ENCODE measurements at regions not wholly inside any gene's neighbourhood (a gene's known extent, or its start where the extent isn't known, plus 50 kb on each side); places are given as distances from the start of the nearest gene placed in this dataset.

- no peak for ATAC-seq (ENCODE audit: insufficient number of reproducible peaks, low FRiP score, low read depth)
- H3K4me1 ChIP-seq (ENCODE audit: control insufficient read depth in 1 of 2, low read depth in 2 of 2): no peaks in the 10 kb centered on the region
- no peak overlapping the region for H3K27ac ChIP-seq
- no peaks in the 10 kb centered on the region for H3K27me3 ChIP-seq (replicated peaks; ENCODE audit: insufficient read depth)
- DNase-seq (ENCODE audit: low spot score): no peak
- no peaks in the 10 kb centered on the region for H3K9me3 ChIP-seq
- H3K36me3 ChIP-seq: no peaks in the 10 kb centered on the region
- no peak overlapping the region for H3K4me3 ChIP-seq
- no peak for TF ChIP-seq CTCF (IDR thresholded peaks at IDR 0.05)
Measured at GRCh38 chr6:165950316-165950715, 217.3 kb downstream of the TBXT start.

- no peaks in the 10 kb centered on the region for H3K36me3 ChIP-seq
- no peak overlapping the region for H3K4me3 ChIP-seq
- no peak for TF ChIP-seq CTCF (IDR thresholded peaks at IDR 0.05)
- no peaks in the 10 kb centered on the region for H3K9me3 ChIP-seq
- DNase-seq (ENCODE audit: low spot score): no peak
- no peaks in the 10 kb centered on the region for H3K4me1 ChIP-seq (ENCODE audit: control insufficient read depth in 1 of 2, low read depth in 2 of 2)
- no peak overlapping the region for H3K27ac ChIP-seq
- ATAC-seq (ENCODE audit: insufficient number of reproducible peaks, low FRiP score, low read depth): no peak
- no peaks in the 10 kb centered on the region for H3K27me3 ChIP-seq (replicated peaks; ENCODE audit: insufficient read depth)
Measured at GRCh38 chr6:165949324-165949723, 218.3 kb downstream of the TBXT start.

GRCh38 chr6:165944002-165944466 is 223.6 kb downstream of the TBXT start:
- DNase-seq (ENCODE audit: low spot score) (no peak), ATAC-seq (ENCODE audit: insufficient number of reproducible peaks, low FRiP score, low read depth) (no peak)
- Histone ChIP-seq H3K9me3 (no peaks in the 10 kb centered on the region), H3K4me1 (ENCODE audit: control insufficient read depth in 1 of 2, low read depth in 2 of 2) (no peaks in the 10 kb centered on the region), H3K36me3 (no peaks in the 10 kb centered on the region), H3K27me3 (replicated peaks; ENCODE audit: insufficient read depth) (no peaks in the 10 kb centered on the region), H3K4me3 (no peak overlapping the region), H3K27ac (no peak overlapping the region)
- TF ChIP-seq CTCF (IDR thresholded peaks at IDR 0.05): no peak

- no peak overlapping the region for H3K27ac ChIP-seq
- no peaks in the 10 kb centered on the region for H3K27me3 ChIP-seq (replicated peaks; ENCODE audit: insufficient read depth)
- H3K9me3 ChIP-seq: no peaks in the 10 kb centered on the region
- ATAC-seq (ENCODE audit: insufficient number of reproducible peaks, low FRiP score, low read depth): no peak
- H3K36me3 ChIP-seq: no peaks in the 10 kb centered on the region
- no peak overlapping the region for H3K4me3 ChIP-seq
- TF ChIP-seq CTCF (IDR thresholded peaks at IDR 0.05): no peak
- no peak for DNase-seq (ENCODE audit: low spot score)
- H3K4me1 ChIP-seq (ENCODE audit: control insufficient read depth in 1 of 2, low read depth in 2 of 2): no peaks in the 10 kb centered on the region
Measured at GRCh38 chr6:165941786-165942185, 225.9 kb downstream of the TBXT start.

GRCh38 chr6:165941249-165941775 is 226.3 kb downstream of the TBXT start:
- no peak for TF ChIP-seq CTCF (IDR thresholded peaks at IDR 0.05)
- Histone ChIP-seq H3K9me3 (no peaks in the 10 kb centered on the region), H3K4me1 (ENCODE audit: control insufficient read depth in 1 of 2, low read depth in 2 of 2) (no peaks in the 10 kb centered on the region), H3K36me3 (no peaks in the 10 kb centered on the region), H3K27ac (no peak overlapping the region), H3K27me3 (replicated peaks; ENCODE audit: insufficient read depth) (no peaks in the 10 kb centered on the region), H3K4me3 (no peak overlapping the region)
- DNase-seq (ENCODE audit: low spot score) (no peak), ATAC-seq (ENCODE audit: insufficient number of reproducible peaks, low FRiP score, low read depth) (no peak)

Measured in thoracic aorta (tissue), 2 donors.